ENCODE measurements at regions not wholly inside any gene's neighbourhood (a gene's known extent, or its start where the extent isn't known, plus 50 kb on each side); places are given as distances from the start of the nearest gene placed in this dataset.

DNA sequence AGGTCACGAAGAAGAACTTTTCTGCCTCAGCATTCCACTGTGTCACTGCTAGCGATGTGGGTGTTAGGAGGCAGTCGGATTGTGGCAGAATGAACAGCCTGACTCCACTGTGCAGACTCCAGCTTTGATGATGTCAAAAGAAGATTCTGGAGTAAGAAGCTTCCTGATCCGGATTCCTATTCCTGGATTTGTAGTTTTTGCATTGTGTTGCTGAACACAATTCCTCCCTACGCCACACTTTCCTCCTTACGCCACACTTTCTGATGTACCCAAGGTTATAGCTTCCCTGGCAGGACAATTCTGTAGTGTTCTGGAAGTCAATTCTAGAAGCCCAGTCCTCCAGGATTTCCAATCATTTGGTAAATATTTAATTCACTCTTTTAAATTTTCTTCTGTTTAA is 665.2 kb upstream of the ADGRL2 start:
- Mint-ChIP-seq H3K27ac (no peak overlapping the region), H3K36me3 (no peaks in the 10 kb centered on the region), H3K27me3 (ENCODE audit: low read depth in 3 of 3) (no peaks in the 10 kb centered on the region), H3K4me1 (peaks cover 2% of the 10 kb centered on the region), H3K9me3 (peaks cover 0 to 14% (median 3%) of the 10 kb centered on the region in 7 donors), H3K4me3 (no peak overlapping the region)
- Histone ChIP-seq H3K27me3 (ENCODE audit: control insufficient read depth in 2 of 2, insufficient read depth in 2 of 2, low read length in 2 of 2) (no peaks in the 10 kb centered on the region), H3K4me3 (replicated peaks in 1 of 3; ENCODE audit: low read depth in 2 of 3, low read length in 3 of 3) (no peak overlapping the region), H4K20me1 (ENCODE audit: insufficient read depth, low read length) (no peaks in the 10 kb centered on the region), H2AFZ (ENCODE audit: insufficient read depth, low read depth, low read length, poor library complexity, severe bottlenecking) (no peak overlapping the region), H3K27ac (ENCODE audit: low read depth in 1 of 2, low read length in 2 of 2) (no peak overlapping the region), H3K4me1 (ENCODE audit: control insufficient read depth in 1 of 2, insufficient read depth in 2 of 2, low read length in 2 of 2) (no peaks in the 10 kb centered on the region), H3K79me2 (ENCODE audit: insufficient read depth, low read length) (no peaks in the 10 kb centered on the region), H3K9me3 (replicated peaks in 1 of 2; ENCODE audit: control insufficient read depth in 1 of 2, insufficient read depth in 1 of 2, low read length in 2 of 2) (no peaks in the 10 kb centered on the region), H3K4me2 (replicated peaks; ENCODE audit: extremely low read depth, low read length, poor library complexity, severe bottlenecking) (no peak overlapping the region), H3K36me3 (replicated peaks in 1 of 2; ENCODE audit: control insufficient read depth in 1 of 2, insufficient read depth in 2 of 2, low read length in 2 of 2) (no peaks in the 10 kb centered on the region), H3K9ac (ENCODE audit: insufficient read depth, low read length, poor library complexity, severe bottlenecking) (no peak overlapping the region)
- TF ChIP-seq, protein P1, sequence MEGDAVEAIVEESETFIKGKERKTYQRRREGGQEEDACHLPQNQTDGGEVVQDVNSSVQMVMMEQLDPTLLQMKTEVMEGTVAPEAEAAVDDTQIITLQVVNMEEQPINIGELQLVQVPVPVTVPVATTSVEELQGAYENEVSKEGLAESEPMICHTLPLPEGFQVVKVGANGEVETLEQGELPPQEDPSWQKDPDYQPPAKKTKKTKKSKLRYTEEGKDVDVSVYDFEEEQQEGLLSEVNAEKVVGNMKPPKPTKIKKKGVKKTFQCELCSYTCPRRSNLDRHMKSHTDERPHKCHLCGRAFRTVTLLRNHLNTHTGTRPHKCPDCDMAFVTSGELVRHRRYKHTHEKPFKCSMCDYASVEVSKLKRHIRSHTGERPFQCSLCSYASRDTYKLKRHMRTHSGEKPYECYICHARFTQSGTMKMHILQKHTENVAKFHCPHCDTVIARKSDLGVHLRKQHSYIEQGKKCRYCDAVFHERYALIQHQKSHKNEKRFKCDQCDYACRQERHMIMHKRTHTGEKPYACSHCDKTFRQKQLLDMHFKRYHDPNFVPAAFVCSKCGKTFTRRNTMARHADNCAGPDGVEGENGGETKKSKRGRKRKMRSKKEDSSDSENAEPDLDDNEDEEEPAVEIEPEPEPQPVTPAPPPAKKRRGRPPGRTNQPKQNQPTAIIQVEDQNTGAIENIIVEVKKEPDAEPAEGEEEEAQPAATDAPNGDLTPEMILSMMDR (IDR thresholded peaks at IDR 0.05) = no peak
- DNase-seq = no peak
- WGBS (ENCODE audit: insufficient coverage) = 100% methylated on average over 3 of the region's 6 CpGs
- intact Hi-C loops (cut with micrococcal nuclease) = no loop called here

DNA sequence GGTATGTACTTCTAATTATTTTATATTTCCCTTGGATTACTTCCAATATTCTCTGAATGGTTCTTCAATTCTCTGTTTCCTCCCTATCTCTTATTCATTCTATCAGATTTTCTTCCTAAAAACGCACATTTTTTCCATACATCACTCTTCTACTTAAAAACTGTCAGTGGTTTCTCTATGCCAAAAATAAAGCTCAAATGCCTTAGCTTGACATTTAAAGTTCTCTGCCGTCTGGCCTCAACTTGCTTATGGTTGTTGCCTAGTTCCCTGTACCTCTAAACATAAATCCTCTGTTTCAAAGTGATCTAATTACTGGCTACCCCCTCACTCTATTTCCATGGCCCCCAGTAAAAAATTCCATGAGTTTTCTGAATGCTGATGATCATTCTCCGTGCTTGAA is 671.0 kb upstream of the ADGRL2 start:
- H3K4me2 ChIP-seq (replicated peaks; ENCODE audit: extremely low read depth, low read length, poor library complexity, severe bottlenecking) = no peak overlapping the region
- no peaks in the 10 kb centered on the region for H3K4me1 ChIP-seq (ENCODE audit: control insufficient read depth in 1 of 2, insufficient read depth in 2 of 2, low read length in 2 of 2)
- Mint-ChIP-seq H3K9me3 (peaks cover 3 to 21% (median 7%) of the 10 kb centered on the region in 7 donors), H3K27ac (no peak overlapping the region), H3K36me3 (peaks cover 0 to 7% of the 10 kb centered on the region in 2 donors), H3K4me1 (peaks cover 8% of the 10 kb centered on the region), H3K27me3 (ENCODE audit: low read depth in 3 of 3) (no peaks in the 10 kb centered on the region), H3K4me3 (no peak overlapping the region)
- H2AFZ ChIP-seq (ENCODE audit: insufficient read depth, low read depth, low read length, poor library complexity, severe bottlenecking) = no peak overlapping the region
- H3K36me3 ChIP-seq (replicated peaks in 1 of 2; ENCODE audit: control insufficient read depth in 1 of 2, insufficient read depth in 2 of 2, low read length in 2 of 2) = no peaks in the 10 kb centered on the region
- peaks cover 0 to 4% of the 10 kb centered on the region in 2 donors for H3K9me3 ChIP-seq (replicated peaks in 1 of 2; ENCODE audit: control insufficient read depth in 1 of 2, insufficient read depth in 1 of 2, low read length in 2 of 2)
- no peaks in the 10 kb centered on the region for H3K27me3 ChIP-seq (ENCODE audit: control insufficient read depth in 2 of 2, insufficient read depth in 2 of 2, low read length in 2 of 2)
- DNase-seq = no peak
- H3K79me2 ChIP-seq (ENCODE audit: insufficient read depth, low read length) = no peaks in the 10 kb centered on the region
- no peaks in the 10 kb centered on the region for H4K20me1 ChIP-seq (ENCODE audit: insufficient read depth, low read length)
- no peak overlapping the region for H3K4me3 ChIP-seq (replicated peaks in 1 of 3; ENCODE audit: low read depth in 2 of 3, low read length in 3 of 3)
- 79% methylated on average over 2 of the region's 3 CpGs for WGBS (ENCODE audit: insufficient coverage)
- H3K27ac ChIP-seq (ENCODE audit: low read depth in 1 of 2, low read length in 2 of 2) = no peak overlapping the region
- intact Hi-C loops (cut with micrococcal nuclease) = no loop called here
- TF ChIP-seq, protein P1 (IDR thresholded peaks at IDR 0.05) = no peak
- H3K9ac ChIP-seq (ENCODE audit: insufficient read depth, low read length, poor library complexity, severe bottlenecking) = no peak overlapping the region
